K562 (cell line): ENCODE measurements at regions not wholly inside any gene's neighbourhood (a gene's known extent, or its start where the extent isn't known, plus 50 kb on each side); places are given as distances from the start of the nearest gene placed in this dataset.

Source experiments
- ATAC-seq: fragments of 200-7000 bp; cut with Tn5 transposase; 3 replicates; pipeline ENCODE4 v1.9.1; 2020; ENCODE audit warnings: moderate library complexity
- BruUV-seq: library from RNA; stranded (reverse); fragments of 400-500 nt; replicated peaks from 2 replicates; lab custom pipeline; 2021; lab: Mats Ljungman, UMichigan
- CTCF ChIA-PET: fragments of 300-600 bp; formaldehyde crosslinking; extraction: SDS; loops from one replicate; lab custom pipeline; 2021; ENCODE audit warnings: low intra/inter-chr PET ratio; lab: Yijun Ruan, JAX
- POLR2A ChIA-PET: fragments of 300-600, 350-650 bp; sonication (Branson Sonifier 250); formaldehyde crosslinking; extraction: SDS; loops from one replicate; lab custom pipeline; 2021; ENCODE audit warnings: antibody characterized with exemption, inconsistent platforms; lab: Yijun Ruan, JAX
- DNase-seq, 4 experiments: peaks; one replicate each; pipeline versions ENCODE4 v3.0.0 to v3.0.0-alpha.2; 2011 to 2018; ENCODE audit warnings: low spot score in 3 of 4, mixed read lengths in 3 of 4; ENCODE audit errors: extremely low read depth in 1 of 4
- FAIRE-seq: peaks from 2 replicates; lab custom pipeline; 2011; peaks lifted over from hg19 to GRCh38; lab: Jason Lieb, UNC
- H2AFZ ChIP-seq: 2 replicates; pipeline ENCODE4 v1.6.0; 2011; ENCODE audit warnings: low read depth, low read length, control low read depth, inconsistent platforms
- H3K27ac ChIP-seq: fragments of 200-600 bp; 3 replicates; pipeline ENCODE4 v1.8.0; 2011; ENCODE audit warnings: low read depth, mild to moderate bottlenecking, control low read depth, inconsistent platforms, low read length, moderate library complexity, mixed read lengths; ENCODE audit errors: extremely low read depth
- H3K27me3 ChIP-seq, 2 experiments: fragments of 300-600 bp in 1 of 2; 2 replicates in 1 of 2; 3 replicates in 1 of 2; pipeline versions ENCODE4 v1.6.0 to v1.8.0; 2011; ENCODE audit warnings: inconsistent platforms in 2 of 2, low read length in 2 of 2, mild to moderate bottlenecking in 1 of 2, mixed read lengths in 1 of 2, moderate library complexity in 1 of 2; ENCODE audit not compliant: control insufficient read depth in 2 of 2, insufficient read depth in 2 of 2
- H3K36me3 ChIP-seq: fragments of 300-600 bp; 3 replicates; pipeline ENCODE4 v1.8.0; 2011; ENCODE audit warnings: mild to moderate bottlenecking, low read length, inconsistent platforms; ENCODE audit not compliant: control insufficient read depth, insufficient read depth
- H3K4me1 ChIP-seq, 2 experiments: fragments of 200-600 bp in 1 of 2; replicated peaks in 1 of 2; 2 replicates in 1 of 2; 3 replicates in 1 of 2; pipeline versions ENCODE4 v1.5.1 to v1.8.0; 2011; ENCODE audit warnings: inconsistent platforms in 2 of 2, low read length in 2 of 2, mild to moderate bottlenecking in 1 of 2, mixed read lengths in 1 of 2, moderate library complexity in 1 of 2; ENCODE audit not compliant: control insufficient read depth in 2 of 2, insufficient read depth in 2 of 2
- H3K4me2 ChIP-seq: 2 replicates; pipeline ENCODE4 v1.6.1; 2011; ENCODE audit warnings: low read length, control low read depth, inconsistent platforms, mixed read lengths; ENCODE audit not compliant: insufficient read depth
- H3K4me3 ChIP-seq: fragments of 200-600 bp; sonication (generic), shearing (Covaris generic); 2 replicates; pipeline ENCODE4 v1.5.1; 2016; ENCODE audit warnings: control low read depth, inconsistent platforms
- H3K79me2 ChIP-seq: fragments of 200-600 bp; 3 replicates; pipeline ENCODE4 v1.8.0; 2011; ENCODE audit warnings: low read length, inconsistent platforms; ENCODE audit not compliant: control insufficient read depth, insufficient read depth
- H3K9ac ChIP-seq, 2 experiments: 2 replicates each; pipeline versions ENCODE4 v1.6.0 to v1.6.1; 2011; ENCODE audit warnings: low read depth in 2 of 2, low read length in 2 of 2, control low read depth in 1 of 2, inconsistent platforms in 1 of 2, mild to moderate bottlenecking in 1 of 2, mixed read lengths in 1 of 2; ENCODE audit not compliant: insufficient read depth in 1 of 2
- H3K9me1 ChIP-seq: one replicate; pipeline ENCODE4 v1.6.0; 2011; ENCODE audit warnings: inconsistent platforms, mild to moderate bottlenecking, low read length, moderate library complexity; ENCODE audit not compliant: control insufficient read depth, insufficient read depth
- H3K9me3 ChIP-seq: replicated peaks from 2 replicates; pipeline ENCODE4 v1.5.1; 2011; ENCODE audit warnings: low read depth, low read length, inconsistent platforms; ENCODE audit not compliant: control insufficient read depth, insufficient read depth
- H4K20me1 ChIP-seq: replicated peaks from 2 replicates; pipeline ENCODE4 v1.6.1; 2011; ENCODE audit warnings: low read length, inconsistent platforms, mixed read lengths; ENCODE audit not compliant: control insufficient read depth, insufficient read depth
- AFF1 ChIP-seq, 2 experiments: fragments of 450-650 bp; IDR thresholded peaks; 2 replicates each; pipeline ENCODE4 v1.6.1; 2018; ENCODE audit warnings: mild to moderate bottlenecking in 2 of 2, low read depth in 1 of 2; ENCODE audit not compliant: partially characterized antibody in 2 of 2
- CUX1 ChIP-seq: fragments of 200-800 bp; sonication (Bioruptor generic); IDR thresholded peaks from 2 replicates; pipeline ENCODE4 v1.6.1; 2016; ENCODE audit warnings: missing genetic modification characterization, missing compliant biosample characterization
- GABPB2 ChIP-seq: fragments of 250-450 bp; sonication (Bioruptor Pico); conservative IDR thresholded peaks from 2 replicates; pipeline ENCODE4 v1.5.1; 2021; ENCODE audit warnings: mild to moderate bottlenecking
- IRF9 ChIP-seq: fragments of 450-650 bp; IDR thresholded peaks from 2 replicates; pipeline ENCODE4 v1.6.1; 2016; ENCODE audit warnings: missing biosample characterization, missing genetic modification characterization
- SNAPC5 ChIP-seq: fragments of 250-450 bp; sonication (Bioruptor Pico); IDR thresholded peaks from 2 replicates; pipeline ENCODE4 v1.8.0; 2021; ENCODE audit warnings: moderate library complexity, mild to moderate bottlenecking, inconsistent platforms
- STAT5A ChIP-seq: IDR thresholded peaks from 2 replicates; pipeline ENCODE4 v1.6.1; 2012; ENCODE audit warnings: low read length, inconsistent platforms, borderline replicate concordance
- WGBS: fragments of 100-300 bp; shearing (Covaris generic); methylation state at CpG from one replicate; pipeline ENCODE4 v1.1.6; 2016; ENCODE audit warnings: low coverage, mixed read lengths; ENCODE audit not compliant: insufficient coverage; ENCODE audit errors: missing lambda C conversion rate; 5-methylcytosine and 5-hydroxymethylcytosine counted together
- in situ Hi-C: fragments of 300-500 bp; cut with MboI; formaldehyde crosslinking; loops from 4 replicates; pipeline ENCODE4 v1.15.0; 2018; ENCODE audit warnings: inconsistent platforms, mixed read lengths
- intact Hi-C: fragments of 100-400 bp; cut with micrococcal nuclease; formaldehyde crosslinking; loops from 2 replicates; pipeline ENCODE4 v1.14.2; 2022

- H3K4me3 ChIP-seq: no peak overlapping the region
- CTCF ChIA-PET: no interaction called here
Measured at GRCh38 chr2:45316576-45317338, 294.3 kb downstream of the SRBD1 start.

More at GRCh38 chr2:45316576-45317338, 294.3 kb downstream of the SRBD1 start:
- in situ Hi-C loops: no loop called here
- no peaks in the 10 kb centered on the region for H3K4me1 ChIP-seq
- WGBS: 4% methylated on average over 8 of the region's 10 CpGs
- no peaks in the 10 kb centered on the region for H4K20me1 ChIP-seq
- no TSS peak for BruUV-seq
- no peak for TF ChIP-seq CUX1 (CRISPR knock-in tag)
- TF ChIP-seq SNAPC5 (CRISPR knock-in tag): no peak
- TF ChIP-seq IRF9 (tag): no peak
- TF ChIP-seq GABPB2: no peak
- TF ChIP-seq STAT5A: no peak
- no peak for TF ChIP-seq AFF1 (IDR thresholded peaks at IDR 0.05; ENCODE audit: low read depth in 1 of 2, partially characterized antibody in 2 of 2)
- ATAC-seq: no peak
- H3K9me1 ChIP-seq: no peaks in the 10 kb centered on the region
- intact Hi-C loops: no loop called here
- no peak overlapping the region for H3K4me2 ChIP-seq
- H3K27me3 ChIP-seq: peaks cover 13 to 38% of the 10 kb centered on the region in 2 experiments
- no peak overlapping the region for H3K27ac ChIP-seq
- H3K9me3 ChIP-seq: no peaks in the 10 kb centered on the region
- POLR2A ChIA-PET: no interaction called here
- H3K9ac ChIP-seq: no peak overlapping the region
- no peak overlapping the region for H2AFZ ChIP-seq
- FAIRE-seq: no peak
- no peaks in the 10 kb centered on the region for H3K36me3 ChIP-seq
- H3K79me2 ChIP-seq: no peaks in the 10 kb centered on the region
- DNase-seq: no peak
